CD4-positive, alpha-beta T cell treated with Interleukin-2 at 100 ng/mL for 4 hours (primary cell): ENCODE measurements at regions not wholly inside any gene's neighbourhood (a gene's known extent, or its start where the extent isn't known, plus 50 kb on each side); places are given as distances from the start of the nearest gene placed in this dataset.
"Not testable (repeated sequence)": the region's sequence is repeated elsewhere in the genome, so short reads cannot be mapped to it uniquely, and the experiment has no call there.

Source experiments
- DNase-seq: peaks from one replicate; pipeline ENCODE4 v3.0.0-alpha.2; 2020; ENCODE audit warnings: low spot score

DNA sequence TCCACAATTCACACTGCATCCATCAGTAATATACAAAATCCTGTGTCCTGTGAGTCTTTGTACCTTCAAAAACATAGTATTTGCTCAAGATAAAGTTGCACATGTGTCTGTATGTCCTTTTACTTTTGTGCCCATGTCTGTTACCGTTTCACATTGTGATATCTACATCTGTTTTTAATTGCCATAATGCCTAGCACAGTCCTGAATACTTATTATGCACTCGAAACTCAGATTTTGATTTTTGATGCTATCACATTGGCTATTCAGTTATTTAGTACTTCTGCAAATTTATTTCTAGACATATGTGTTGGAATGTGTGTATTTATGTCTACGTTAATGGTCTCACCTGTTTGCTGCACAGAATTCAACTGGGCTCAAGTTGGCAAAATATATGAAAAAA is 452.8 kb upstream of the ZEB2 start:
- no peak for DNase-seq

DNA sequence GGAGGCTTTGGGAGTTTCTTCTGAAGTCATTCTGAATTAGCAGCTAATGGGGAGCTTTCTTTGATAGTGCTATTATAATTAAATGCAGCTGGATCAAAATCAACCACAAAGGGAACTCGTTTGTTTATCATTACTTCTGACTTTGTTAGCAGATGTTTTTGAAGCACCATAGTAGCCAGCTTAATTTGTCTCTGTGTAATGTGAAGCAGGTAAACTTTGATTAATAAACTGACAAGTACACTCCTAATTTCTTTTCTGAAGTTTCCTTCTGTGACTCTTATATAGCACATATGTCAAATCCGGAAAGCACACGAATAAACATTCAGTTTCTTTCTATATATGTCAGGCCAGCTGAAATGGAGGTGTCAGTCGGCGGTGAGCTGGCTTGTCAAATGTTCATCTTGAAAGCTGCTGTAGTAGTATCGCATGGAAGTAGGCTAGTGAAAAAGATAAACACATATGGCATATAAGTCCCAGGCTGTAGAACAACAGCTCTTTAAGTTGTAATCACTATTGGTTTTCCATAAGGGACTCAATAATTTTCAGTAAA is 451.9 kb upstream of the ZEB2 start:
- DNase-seq, result no peak

DNA sequence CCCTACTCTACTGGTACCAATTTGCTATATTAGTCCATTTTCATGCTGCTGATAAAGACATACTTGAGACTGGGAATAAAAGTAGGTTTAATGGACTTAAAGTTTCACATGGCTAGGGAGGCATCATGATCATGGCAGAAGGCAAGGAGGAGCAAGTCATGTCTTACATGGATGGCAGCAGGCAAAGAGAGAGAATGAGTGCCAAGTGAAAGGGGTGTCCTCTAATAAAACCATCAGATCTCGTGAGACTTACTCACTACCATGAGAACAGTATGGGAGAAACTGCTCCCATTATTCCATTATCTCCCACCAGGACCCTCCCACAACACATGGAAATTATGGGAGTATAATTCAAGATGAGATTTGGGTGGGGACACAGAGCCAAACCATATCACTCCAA is 450.5 kb upstream of the ZEB2 start:
- not testable (repeated sequence) for DNase-seq

DNA sequence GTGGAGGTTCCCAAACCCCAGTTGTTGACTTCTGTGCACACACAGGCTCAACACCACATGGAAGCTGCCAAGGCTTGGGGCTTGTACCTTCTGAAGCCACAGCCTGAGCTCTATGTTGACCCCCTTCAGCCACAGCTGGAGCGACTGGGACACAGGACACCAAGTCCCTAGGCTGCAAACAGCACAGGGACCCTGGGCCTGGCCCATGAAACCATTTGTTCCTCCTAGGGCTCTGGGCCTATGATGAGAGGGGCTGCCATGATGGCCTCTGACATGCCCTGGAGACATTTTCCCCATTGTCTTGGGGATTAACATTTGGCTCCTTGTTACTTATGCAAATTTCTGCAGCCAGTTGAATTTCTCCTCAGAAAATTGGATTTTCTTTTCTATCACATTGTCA is 449.6 kb upstream of the ZEB2 start:
- not testable (repeated sequence) for DNase-seq

DNA sequence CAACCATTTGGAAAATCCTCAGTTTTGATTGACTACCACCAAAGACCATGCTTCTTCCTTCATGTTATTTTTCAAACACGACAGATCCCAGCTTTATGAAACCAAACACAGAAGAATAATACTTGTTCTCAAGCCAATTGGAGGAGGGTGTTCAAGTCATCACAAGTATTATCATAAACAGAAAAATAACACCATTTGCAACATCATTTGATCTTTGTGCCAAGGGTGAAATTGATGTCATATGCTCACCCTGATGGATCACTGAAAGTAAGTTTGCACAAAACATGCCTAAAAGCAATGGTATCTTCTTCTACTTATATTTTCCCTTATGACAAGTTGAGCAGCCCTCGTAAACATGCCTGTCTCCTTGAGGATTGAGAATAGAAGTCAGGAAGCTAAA is 448.0 kb upstream of the ZEB2 start:
- no peak for DNase-seq

DNA sequence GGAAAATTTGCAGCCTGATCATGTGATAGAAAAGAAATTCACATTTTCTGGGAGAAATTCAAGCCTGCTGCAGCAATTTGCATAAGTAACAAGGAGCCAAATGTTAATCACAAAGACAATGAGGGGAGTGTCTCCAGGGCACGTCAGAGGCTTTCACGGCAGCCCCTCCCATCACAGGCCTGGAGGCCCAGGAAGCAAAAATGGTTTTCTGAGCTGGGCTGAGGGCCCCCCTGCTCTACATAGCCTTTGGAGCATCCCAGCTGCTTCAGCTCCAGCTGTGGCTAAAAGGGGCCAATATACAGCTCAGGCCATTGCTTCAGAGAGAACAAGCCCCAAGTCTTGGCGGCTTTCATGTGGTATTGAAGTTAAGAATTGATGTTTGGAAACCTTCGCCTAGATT is 445.3 kb upstream of the ZEB2 start:
- no peak for DNase-seq

DNA sequence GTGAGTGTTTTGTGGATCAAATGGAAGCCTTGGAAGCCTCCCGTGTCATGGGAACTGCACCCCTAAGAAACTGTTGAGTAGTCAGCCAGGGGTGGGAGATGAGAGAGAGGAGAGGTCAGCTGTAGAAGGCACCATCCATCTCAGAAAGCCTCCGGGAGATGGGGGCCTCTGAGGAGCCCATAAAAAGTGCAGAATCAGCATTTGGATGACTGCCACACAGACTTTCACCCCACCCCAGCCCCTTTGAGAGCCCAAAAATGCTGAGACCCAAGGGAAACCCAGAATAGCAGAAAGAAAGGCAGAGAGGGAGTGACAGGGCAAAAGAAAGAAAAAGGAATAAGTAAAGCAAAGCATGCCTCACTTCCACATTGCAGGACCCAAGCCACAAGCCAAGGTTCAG is 443.1 kb upstream of the ZEB2 start:
- DNase-seq, result no peak

DNA sequence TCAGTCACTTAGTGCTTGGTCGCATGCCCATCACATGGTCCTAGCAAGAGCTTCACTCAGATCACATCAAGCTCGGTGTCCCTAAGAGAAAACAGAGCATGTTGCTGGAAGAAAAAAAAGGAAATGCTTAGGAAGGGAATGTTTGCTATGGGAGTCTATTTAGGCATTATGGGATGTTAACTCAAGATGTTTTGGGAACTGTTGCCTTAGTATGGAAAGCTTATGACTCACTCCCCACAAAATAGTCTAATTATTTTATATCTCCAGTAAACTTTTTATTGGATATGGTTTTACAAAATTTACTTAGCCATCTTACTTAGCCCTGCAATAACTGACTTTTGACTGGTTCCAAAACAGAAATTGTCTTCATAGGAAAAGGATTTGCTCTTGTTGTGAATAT is 439.5 kb upstream of the ZEB2 start:
- no peak for DNase-seq

DNA sequence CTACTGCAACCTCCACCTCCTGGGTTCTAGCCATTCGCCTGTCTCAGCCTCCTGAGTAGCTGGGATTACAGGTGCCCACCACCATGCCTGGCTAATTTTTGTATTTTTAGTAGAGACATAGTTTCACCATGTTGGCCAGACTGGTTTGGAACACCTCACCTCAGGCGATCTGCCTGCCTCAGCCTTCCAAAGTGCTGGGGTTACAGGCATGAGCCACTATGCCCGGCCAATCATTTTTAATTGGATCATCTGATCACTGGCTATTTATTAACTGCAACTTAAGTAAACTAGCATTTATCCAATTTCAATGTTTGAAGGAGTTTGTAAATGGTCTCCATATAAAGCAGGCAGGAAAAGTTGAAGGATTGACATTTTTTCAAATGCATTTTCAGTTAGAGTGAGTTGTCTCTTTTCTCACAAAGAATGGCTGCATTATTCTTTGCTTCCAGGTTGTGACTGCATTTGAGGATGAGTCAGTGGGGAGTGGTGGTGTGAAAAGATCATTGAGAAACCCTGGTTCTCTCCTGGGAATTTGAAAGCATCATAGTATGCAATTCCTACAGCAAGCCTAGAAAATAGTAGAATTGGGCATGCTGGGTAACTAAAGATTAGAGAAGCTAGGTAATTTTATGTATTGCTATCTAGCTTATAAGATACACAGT is 431.1 kb upstream of the ZEB2 start:
- DNase-seq, result no peak

DNA sequence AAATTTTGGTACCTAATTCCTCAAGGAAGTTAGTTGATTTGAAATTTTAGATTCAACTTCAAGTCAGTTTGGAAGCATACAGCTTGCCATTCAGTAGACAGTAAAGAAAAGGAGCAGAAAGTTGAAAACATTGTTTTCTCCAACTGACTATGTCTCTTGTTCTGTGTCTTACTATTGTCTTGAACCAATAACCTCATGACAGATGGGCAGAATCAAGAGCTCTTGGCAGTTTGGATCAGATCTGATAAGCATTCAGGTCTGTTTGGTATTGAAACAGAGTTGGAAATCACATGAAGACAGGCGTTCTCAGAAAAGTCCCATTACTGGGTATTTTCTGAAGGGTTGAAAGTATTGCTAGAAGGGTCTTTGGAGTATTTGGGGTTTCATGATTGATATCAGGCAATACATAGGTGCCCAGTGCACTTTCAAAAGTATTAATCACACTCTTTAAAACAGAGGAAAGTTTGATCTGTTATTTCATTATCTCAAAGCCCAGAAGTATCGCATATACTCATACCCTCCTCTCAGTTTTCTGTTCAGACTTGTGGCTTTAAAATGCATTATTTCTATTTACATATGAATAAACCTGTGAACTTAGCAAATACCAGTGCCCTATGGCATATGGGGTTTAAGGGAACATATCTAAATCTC is 428.4 kb upstream of the ZEB2 start:
- no peak for DNase-seq

DNA sequence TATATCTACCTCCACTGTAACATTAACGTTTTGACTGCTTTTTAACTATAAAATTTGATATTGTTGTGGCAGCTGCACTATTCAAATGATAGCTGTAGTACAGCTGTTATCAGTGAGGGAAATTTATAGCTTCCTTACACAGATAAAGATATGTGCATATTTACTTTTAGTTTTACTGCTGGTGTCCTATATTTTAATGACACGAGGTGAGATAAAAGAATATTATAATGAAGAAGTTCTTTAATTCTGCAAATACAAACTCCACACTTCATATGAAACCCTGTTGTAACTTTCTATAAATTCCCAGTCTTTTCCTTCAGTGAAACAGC is 427.8 kb upstream of the ZEB2 start:
- no peak for DNase-seq

DNA sequence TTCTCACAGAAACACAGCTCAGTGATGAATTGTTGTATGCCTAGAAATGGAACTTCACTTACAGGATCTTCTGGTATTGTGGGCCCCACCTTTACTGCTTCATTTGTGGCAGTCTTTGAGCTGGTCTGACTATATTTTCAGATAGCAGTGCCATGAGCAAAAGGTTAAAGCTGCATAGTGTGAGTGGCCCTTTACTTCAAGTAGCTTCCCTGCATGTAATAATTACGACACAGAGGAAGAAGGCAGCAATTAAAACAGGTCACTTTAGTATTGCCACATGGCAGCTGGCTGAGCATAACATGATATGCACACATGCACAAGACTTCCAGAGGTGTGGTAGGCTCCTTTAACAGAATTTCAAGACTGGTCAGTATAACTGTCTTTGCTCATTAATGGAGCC is 426.3 kb upstream of the ZEB2 start:
- DNase-seq, result no peak

DNA sequence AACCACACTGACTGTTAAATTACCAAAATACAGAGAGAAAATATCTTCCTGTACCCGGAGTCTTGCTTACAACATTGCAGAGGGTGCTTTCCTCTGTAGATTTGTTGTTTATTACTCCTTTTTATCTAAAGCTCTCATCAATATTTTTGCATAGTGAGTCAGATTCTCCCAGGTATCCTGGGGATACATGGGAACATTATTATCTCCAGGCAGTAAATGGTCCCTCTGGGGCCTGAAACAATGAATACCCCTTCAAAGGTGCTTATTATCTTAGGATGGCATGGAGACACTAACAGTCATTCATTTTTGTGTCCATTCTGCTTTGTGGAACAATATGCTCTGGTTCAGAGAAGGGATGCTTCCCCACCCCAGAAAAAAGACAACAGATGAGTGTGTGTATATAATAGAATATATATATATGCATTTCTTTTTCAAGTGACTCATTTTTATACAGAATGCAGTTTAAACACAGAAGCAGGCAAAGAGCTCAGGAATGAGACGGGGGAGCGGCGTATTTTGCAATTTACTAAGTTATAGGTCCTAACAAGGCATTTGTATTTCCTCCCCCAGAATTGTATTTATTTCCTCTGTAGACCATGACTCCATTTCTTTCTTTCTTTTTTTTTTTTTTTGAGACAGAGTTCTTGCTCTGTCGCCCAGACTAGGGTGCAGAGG is 424.8 kb upstream of the ZEB2 start:
- DNase-seq, result no peak

DNA sequence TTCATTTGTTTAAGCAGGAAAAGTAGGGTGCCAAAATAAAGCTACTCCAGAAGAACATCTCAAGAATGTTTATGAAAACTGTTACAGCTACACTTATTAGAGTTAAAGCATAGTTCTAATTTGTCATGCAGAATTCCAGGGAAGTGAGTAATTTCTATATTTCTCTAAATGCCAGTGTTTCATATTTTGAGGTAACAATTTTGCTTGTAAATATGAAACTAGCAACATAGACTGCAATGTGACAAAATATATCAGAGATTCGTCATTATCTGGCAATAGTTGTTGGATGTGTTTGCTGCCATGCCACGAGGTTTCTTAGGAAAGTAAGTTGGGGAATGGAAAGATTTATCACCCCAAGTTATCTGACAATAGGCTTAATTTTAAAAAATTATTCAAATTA is 424.1 kb upstream of the ZEB2 start:
- no peak for DNase-seq

DNA sequence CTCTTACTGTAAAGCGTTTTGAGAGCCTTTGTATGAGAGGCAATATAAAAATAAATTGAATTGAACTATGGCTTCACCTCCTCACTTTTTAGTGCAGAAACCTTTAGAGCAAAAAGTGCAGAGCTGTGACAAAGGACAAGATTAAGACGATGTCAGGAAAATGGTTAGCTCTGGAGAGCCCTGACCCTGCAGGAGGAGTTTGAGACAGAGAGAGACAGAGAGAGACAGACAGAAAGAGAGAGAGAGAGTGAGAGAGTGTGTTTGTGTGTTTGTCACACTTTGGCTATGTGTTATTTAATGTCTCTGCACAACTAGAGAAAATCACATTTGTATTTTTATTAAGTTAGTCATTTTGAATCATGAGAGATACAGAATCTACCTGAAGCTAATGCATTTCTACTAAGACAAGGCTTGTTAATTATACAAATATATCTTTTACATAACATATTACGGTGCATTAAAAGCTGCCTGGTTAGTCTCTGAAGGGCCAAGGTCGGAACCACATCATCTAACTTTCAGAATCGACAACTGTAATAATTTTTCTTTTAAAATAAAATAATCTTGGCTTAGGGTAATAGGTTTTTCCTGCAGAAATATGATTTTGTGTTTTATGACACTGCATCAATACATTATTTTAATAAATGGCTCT is 423.5 kb upstream of the ZEB2 start:
- DNase-seq, result no peak

DNA sequence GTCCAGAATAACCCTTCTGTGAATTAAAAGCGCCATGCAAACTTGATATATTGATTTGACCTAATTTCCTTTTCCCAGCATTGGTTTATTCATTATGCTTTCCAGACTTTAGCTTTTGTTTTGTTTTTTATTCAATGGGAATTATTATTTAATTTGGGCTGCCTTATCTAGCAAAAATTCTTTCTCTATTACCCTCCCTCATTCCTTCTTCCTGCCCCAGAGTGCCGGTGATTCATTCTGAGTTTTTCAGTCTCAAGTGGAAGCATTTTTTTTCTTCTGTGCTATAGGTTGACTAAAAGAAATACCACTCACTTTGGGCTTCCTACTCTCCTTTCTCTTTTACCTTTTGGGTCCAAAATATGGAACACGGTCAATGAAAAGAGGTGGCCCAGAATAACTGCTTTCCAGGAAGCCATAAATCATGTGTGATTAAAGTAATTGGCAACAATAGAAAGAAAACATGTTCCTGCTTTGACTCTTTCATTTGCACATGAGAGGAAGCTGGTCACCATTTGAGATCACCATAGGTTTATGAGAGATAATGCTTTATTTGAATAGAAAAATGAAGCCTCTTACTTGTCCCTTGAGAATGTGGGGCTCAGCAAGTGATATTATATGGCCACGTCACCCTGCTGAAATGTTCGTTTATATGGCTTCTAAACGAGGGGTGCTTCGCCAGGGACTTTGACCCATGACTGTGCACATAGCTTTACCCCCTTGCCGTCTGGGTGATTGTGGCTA is 422.8 kb upstream of the ZEB2 start:
- DNase-seq, result no peak

DNA sequence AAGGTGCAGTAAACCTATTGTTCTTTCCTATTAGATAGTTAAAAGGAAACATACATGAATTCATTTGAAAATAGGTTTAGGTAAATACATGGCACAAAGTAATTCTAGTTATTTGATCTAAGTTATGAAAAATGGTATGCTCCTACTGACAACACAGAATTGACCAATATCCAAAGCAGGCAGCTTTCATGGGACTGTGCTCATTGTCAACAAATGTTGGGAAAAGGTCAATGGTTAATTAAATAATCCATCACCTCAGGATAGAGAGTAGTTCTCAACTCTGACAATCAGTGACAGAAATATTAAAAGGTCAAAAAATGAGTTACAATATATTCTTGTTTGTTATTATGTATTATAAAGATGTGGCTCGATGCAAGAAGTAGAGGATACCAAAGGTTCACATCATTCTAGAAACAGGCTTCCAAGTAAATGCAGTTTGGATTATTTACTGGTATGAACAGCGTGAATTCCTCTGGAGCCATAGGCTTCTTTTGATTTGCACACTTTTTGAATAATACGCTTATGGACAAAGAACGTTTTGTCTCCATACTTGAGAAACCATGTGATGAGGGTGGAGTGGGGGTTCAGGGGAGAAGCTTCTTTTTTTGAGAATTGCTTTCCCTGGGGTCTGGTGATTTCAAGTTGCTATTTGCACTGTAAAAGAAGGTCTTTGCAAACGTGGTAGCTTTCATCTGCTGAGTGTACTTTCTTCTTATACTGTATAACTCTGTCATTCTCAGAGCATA is 422.0 kb upstream of the ZEB2 start:
- no peak for DNase-seq

DNA sequence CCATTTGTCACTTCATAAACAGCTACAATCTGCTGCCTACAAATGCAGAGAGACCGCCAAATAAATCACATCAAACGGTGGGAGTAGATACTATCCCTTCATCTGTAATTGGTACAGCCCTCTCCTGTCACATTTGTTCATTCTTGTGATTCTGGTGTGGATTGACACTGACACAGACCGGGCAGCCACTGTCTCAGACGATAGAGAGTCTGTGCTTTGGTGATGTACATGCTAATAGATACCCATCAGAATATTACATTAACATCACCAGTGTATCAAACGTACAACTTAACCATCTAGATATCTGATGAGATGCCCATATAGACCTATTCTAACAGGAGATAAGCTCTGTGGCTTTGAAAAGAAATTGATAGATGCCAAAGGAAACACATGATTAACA is 419.7 kb upstream of the ZEB2 start:
- DNase-seq, result no peak

DNA sequence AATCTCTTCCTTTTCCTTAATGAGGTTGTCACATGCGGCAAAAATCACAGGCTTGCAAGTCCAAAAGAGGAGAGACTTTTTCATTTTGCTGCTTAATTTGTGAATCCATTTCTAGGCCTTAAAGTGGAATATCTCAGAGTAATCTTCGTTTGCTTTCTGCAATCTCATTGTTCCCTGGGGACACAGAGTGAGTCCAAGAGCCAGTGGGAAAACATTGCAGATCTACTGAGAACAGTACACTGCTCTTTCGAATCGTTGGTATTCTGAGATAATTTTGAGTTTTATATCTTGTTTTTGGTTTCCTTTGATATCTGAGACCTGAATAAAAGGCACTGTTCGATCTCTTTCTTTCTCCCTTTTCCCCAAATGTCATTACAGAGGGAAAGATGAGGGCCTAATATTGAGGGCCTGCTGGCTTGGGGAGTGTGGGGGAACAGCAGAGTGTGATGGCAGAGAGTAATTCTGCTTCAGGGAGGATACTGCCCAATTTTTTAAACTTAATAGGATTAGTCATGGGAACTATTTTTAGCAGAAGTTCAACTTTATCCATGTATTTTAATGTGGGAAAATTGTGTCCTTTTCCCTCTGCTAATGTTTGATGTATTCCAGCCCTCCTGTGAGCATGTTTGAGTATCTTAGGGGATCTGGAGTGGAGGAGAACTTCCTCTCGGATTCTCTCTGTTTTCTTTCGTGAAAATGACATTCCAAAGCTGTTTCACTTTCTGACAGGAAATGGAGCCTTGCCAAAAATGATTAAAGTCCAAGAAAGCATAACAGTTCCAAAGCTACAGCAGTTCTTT is 418.2 kb upstream of the ZEB2 start:
- DNase-seq, result no peak

DNA sequence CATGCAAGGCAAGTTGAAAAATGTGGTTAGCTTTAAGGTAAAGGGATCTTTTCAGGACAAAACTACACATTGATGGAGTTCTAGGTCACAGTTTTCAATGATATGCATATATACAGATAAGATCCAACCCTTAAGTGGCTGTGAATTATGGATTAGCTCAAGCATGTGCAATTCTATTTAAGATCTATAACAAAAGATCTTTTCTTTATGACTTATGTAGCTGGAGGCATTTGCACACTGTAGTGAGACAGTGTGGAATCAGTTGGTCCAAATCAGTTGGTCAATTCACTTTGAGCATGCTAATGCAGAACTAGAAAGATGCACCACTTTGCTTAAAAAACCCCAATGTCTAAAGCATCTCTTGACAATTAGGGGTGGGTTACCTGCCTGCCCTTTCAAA is 417.1 kb upstream of the ZEB2 start:
- no peak for DNase-seq

DNA sequence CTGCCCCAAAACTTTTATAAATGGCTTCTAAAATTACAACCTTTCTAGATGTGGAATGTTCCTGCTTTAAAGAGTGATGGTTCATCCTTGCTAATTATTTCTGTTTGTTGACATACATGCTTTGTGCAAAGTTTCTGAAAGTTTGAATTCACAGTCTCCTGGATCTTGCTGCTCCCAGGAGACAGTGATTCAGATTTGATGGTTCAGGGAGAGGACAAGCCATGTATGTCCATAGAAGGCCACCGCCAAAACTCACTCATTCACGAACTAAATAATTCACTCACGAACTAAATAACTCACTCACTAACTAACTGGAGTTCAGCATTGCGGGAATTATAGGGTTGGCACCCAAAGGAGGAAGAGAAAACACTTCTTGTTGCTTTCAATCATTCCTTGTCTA is 416.5 kb upstream of the ZEB2 start:
- DNase-seq, result no peak
